Natural killer cell (primary cell): ENCODE measurements at regions not wholly inside any gene's neighbourhood (a gene's known extent, or its start where the extent isn't known, plus 50 kb on each side); places are given as distances from the start of the nearest gene placed in this dataset.

Source experiments
- ATAC-seq, 3 donors: fragments of 150-1000 bp in 2 of 3; fragments of 200-7000 bp in 1 of 3; cut with Tn5 transposase; 1 replicate in 1 of 3; 2 replicates in 2 of 3; pipeline ENCODE4 v1.10.0; 2021; ENCODE audit warnings: mild to moderate bottlenecking in 2 of 3, moderate library complexity in 2 of 3
- DNase-seq, 2 donors: peaks; one replicate each; pipeline versions ENCODE4 v3.0.0 to v3.0.0-alpha.2; 2013 to 2021; ENCODE audit warnings: mixed read lengths in 1 of 2
- H3K27ac ChIP-seq: one replicate; pipeline ENCODE4 v1.5.1; 2013; ENCODE audit warnings: mild to moderate bottlenecking, low read length
- H3K27me3 ChIP-seq: one replicate; pipeline ENCODE4 v1.6.1; 2013; ENCODE audit warnings: low read length; ENCODE audit not compliant: control insufficient read depth, insufficient read depth
- H3K36me3 ChIP-seq: one replicate; pipeline ENCODE4 v1.6.1; 2013; ENCODE audit warnings: low read length; ENCODE audit not compliant: control insufficient read depth, insufficient read depth
- H3K4me1 ChIP-seq: one replicate; pipeline ENCODE4 v1.6.1; 2013; ENCODE audit warnings: low read length; ENCODE audit not compliant: control insufficient read depth, insufficient read depth
- H3K4me3 ChIP-seq: one replicate; pipeline ENCODE4 v1.5.1; 2013; ENCODE audit warnings: low read length
- H3K9me3 ChIP-seq: one replicate; pipeline ENCODE4 v1.6.1; 2013; ENCODE audit warnings: low read length; ENCODE audit not compliant: control insufficient read depth, insufficient read depth
- H3K27ac Mint-ChIP-seq, 2 donors: one replicate each; pipeline ENCODE4 v1.8.0; 2022; ENCODE audit warnings: mild to moderate bottlenecking in 2 of 2, mixed read lengths in 2 of 2, moderate library complexity in 1 of 2
- H3K27me3 Mint-ChIP-seq, 2 donors: one replicate each; pipeline ENCODE4 v1.8.0; 2022; ENCODE audit warnings: low read depth in 2 of 2, mixed read lengths in 2 of 2
- H3K36me3 Mint-ChIP-seq: one replicate; pipeline ENCODE4 v1.8.0; 2022; ENCODE audit warnings: mixed read lengths
- H3K4me1 Mint-ChIP-seq, 2 donors: one replicate each; pipeline ENCODE4 v1.8.0; 2022; ENCODE audit warnings: mixed read lengths in 2 of 2
- H3K4me3 Mint-ChIP-seq: one replicate; pipeline ENCODE4 v1.8.0; 2022; ENCODE audit warnings: mild to moderate bottlenecking, moderate library complexity, mixed read lengths
- H3K9me3 Mint-ChIP-seq, 2 donors: one replicate each; pipeline ENCODE4 v1.8.0; 2022; ENCODE audit warnings: mixed read lengths in 2 of 2
- WGBS: methylation state at CpG from one replicate; pipeline ENCODE4 v1.1.7; 2013; ENCODE audit warnings: missing lambda C conversion rate; ENCODE audit not compliant: insufficient coverage; 5-methylcytosine and 5-hydroxymethylcytosine counted together
- intact Hi-C: fragments of 100-400 bp; cut with micrococcal nuclease; formaldehyde crosslinking; loops from one replicate; pipeline ENCODE4 v1.14.2; 2022
- TF ChIP-seq, protein P1 (sequence below): fragments of 200-600 bp; IDR thresholded peaks from one replicate; pipeline ENCODE4 v1.8.0; 2022; ENCODE audit warnings: antibody characterized with exemption

- 40% methylated on average over 2 of the region's 2 CpGs for WGBS
Observed at GRCh38 chr7:13153266-13153665, 465.8 kb downstream of the ARL4A start.

GRCh38 chr7:13153742-13154141 is 466.3 kb downstream of the ARL4A start:
- TF ChIP-seq, protein P1, sequence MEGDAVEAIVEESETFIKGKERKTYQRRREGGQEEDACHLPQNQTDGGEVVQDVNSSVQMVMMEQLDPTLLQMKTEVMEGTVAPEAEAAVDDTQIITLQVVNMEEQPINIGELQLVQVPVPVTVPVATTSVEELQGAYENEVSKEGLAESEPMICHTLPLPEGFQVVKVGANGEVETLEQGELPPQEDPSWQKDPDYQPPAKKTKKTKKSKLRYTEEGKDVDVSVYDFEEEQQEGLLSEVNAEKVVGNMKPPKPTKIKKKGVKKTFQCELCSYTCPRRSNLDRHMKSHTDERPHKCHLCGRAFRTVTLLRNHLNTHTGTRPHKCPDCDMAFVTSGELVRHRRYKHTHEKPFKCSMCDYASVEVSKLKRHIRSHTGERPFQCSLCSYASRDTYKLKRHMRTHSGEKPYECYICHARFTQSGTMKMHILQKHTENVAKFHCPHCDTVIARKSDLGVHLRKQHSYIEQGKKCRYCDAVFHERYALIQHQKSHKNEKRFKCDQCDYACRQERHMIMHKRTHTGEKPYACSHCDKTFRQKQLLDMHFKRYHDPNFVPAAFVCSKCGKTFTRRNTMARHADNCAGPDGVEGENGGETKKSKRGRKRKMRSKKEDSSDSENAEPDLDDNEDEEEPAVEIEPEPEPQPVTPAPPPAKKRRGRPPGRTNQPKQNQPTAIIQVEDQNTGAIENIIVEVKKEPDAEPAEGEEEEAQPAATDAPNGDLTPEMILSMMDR = no peak
- Mint-ChIP-seq H3K4me3 (no peak overlapping the region), H3K27ac (no peak overlapping the region), H3K27me3 (no peaks in the 10 kb centered on the region), H3K36me3 (no peaks in the 10 kb centered on the region), H3K4me1 (no peaks in the 10 kb centered on the region), H3K9me3 (peaks cover 0 to 2% of the 10 kb centered on the region in 2 donors)
- Histone ChIP-seq H3K27me3 (no peaks in the 10 kb centered on the region), H3K4me3 (no peak overlapping the region), H3K9me3 (no peaks in the 10 kb centered on the region), H3K27ac (no peak overlapping the region), H3K4me1 (no peaks in the 10 kb centered on the region), H3K36me3 (no peaks in the 10 kb centered on the region)
- ATAC-seq (no peak), DNase-seq (no peak)
- intact Hi-C loops = no loop called here

More at GRCh38 chr7:13153266-13153665, 465.8 kb downstream of the ARL4A start:
- no peaks in the 10 kb centered on the region for H3K36me3 ChIP-seq
- Mint-ChIP-seq H3K4me1 (no peaks in the 10 kb centered on the region), H3K9me3 (peaks cover 0 to 2% of the 10 kb centered on the region in 2 donors), H3K27me3 (no peaks in the 10 kb centered on the region), H3K27ac (no peak overlapping the region), H3K36me3 (no peaks in the 10 kb centered on the region), H3K4me3 (no peak overlapping the region)
- TF ChIP-seq, protein P1 = no peak
- ATAC-seq = no peak
- H3K4me3 ChIP-seq = no peak overlapping the region
- H3K9me3 ChIP-seq = no peaks in the 10 kb centered on the region
- H3K27ac ChIP-seq = no peak overlapping the region
- intact Hi-C loops = no loop called here
- H3K4me1 ChIP-seq = no peaks in the 10 kb centered on the region
- H3K27me3 ChIP-seq = no peaks in the 10 kb centered on the region
- DNase-seq = no peak

DNA sequence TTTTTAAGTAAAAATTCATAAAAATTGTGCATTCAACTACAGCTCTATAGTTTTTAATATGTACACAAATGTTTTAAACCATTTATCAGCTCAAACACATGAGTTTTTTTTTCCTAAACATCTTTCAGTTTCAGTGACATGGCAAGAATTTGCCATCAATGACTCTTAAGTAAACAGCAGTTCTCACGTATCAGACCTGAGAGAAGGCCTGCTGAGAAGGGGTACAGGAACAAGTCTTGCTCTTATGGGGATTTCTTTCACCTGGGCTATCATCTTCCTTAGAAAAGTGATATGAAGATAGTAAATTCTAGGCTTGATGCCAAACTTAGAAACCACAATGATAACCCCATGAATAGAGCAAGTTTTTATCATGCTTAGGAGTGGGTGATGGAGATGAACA is 467.8 kb downstream of the ARL4A start:
- Histone ChIP-seq H3K9me3 (no peaks in the 10 kb centered on the region), H3K36me3 (no peaks in the 10 kb centered on the region), H3K4me3 (no peak overlapping the region), H3K27ac (no peak overlapping the region), H3K4me1 (no peaks in the 10 kb centered on the region), H3K27me3 (no peaks in the 10 kb centered on the region)
- Mint-ChIP-seq H3K27me3 (no peaks in the 10 kb centered on the region), H3K9me3 (peaks cover 4 to 5% of the 10 kb centered on the region in 2 donors), H3K4me1 (no peaks in the 10 kb centered on the region), H3K4me3 (no peak overlapping the region), H3K27ac (no peak overlapping the region), H3K36me3 (no peaks in the 10 kb centered on the region)
- DNase-seq = no peak
- 44% methylated on average over 1 of the region's 1 CpG for WGBS
- no peak for ATAC-seq
- intact Hi-C loops = no loop called here
- TF ChIP-seq, protein P1 = no peak

GRCh38 chr7:13159003-13159402 is 471.6 kb downstream of the ARL4A start:
- Histone ChIP-seq H3K9me3 (no peaks in the 10 kb centered on the region), H3K4me3 (no peak overlapping the region), H3K27ac (no peak overlapping the region), H3K36me3 (no peaks in the 10 kb centered on the region), H3K4me1 (no peaks in the 10 kb centered on the region), H3K27me3 (no peaks in the 10 kb centered on the region)
- peaks cover 4 to 5% of the 10 kb centered on the region in 2 donors for H3K9me3 Mint-ChIP-seq
- no peaks in the 10 kb centered on the region for H3K4me1 Mint-ChIP-seq
- DNase-seq = no peak
- WGBS = no CpG with 5 or more reads among the region's 1 CpG
- no peaks in the 10 kb centered on the region for H3K27me3 Mint-ChIP-seq
- TF ChIP-seq, protein P1 = no peak
- H3K4me3 Mint-ChIP-seq = no peak overlapping the region
- H3K27ac Mint-ChIP-seq = no peak overlapping the region
- H3K36me3 Mint-ChIP-seq = no peaks in the 10 kb centered on the region
- no peak for ATAC-seq
- intact Hi-C loops = no loop called here
